BLaER1 (cell line): ENCODE measurements at regions not wholly inside any gene's neighbourhood (a gene's known extent, or its start where the extent isn't known, plus 50 kb on each side); places are given as distances from the start of the nearest gene placed in this dataset.

ENCODE experiments used
- H3K27ac ChIP-seq: shearing (Covaris generic); formaldehyde crosslinking; 2 replicates; pipeline ENCODE4 v1.8.1; 2022
- H3K27me3 ChIP-seq: shearing (Covaris generic); formaldehyde crosslinking; 2 replicates; pipeline ENCODE4 v1.8.1; 2022
- H3K36me3 ChIP-seq: shearing (Covaris generic); formaldehyde crosslinking; 2 replicates; pipeline ENCODE4 v1.8.1; 2022
- H3K4me1 ChIP-seq: shearing (Covaris generic); formaldehyde crosslinking; 2 replicates; pipeline ENCODE4 v1.8.1; 2022
- H3K4me2 ChIP-seq: shearing (Covaris generic); formaldehyde crosslinking; 2 replicates; pipeline ENCODE4 v1.8.1; 2022
- H3K4me3 ChIP-seq: shearing (Covaris generic); formaldehyde crosslinking; 2 replicates; pipeline ENCODE4 v1.8.1; 2022
- H3K9ac ChIP-seq: shearing (Covaris generic); formaldehyde crosslinking; 2 replicates; pipeline ENCODE4 v1.8.1; 2022
- H3K9me3 ChIP-seq: shearing (Covaris generic); formaldehyde crosslinking; 2 replicates; pipeline ENCODE4 v1.8.1; 2022
- H4K20me1 ChIP-seq: shearing (Covaris generic); formaldehyde crosslinking; 2 replicates; pipeline ENCODE4 v1.8.1; 2022
- Cebpa-rat ChIP-seq: shearing (Covaris generic); IDR thresholded peaks from 2 replicates; pipeline ENCODE4 v1.8.1; 2022

DNA sequence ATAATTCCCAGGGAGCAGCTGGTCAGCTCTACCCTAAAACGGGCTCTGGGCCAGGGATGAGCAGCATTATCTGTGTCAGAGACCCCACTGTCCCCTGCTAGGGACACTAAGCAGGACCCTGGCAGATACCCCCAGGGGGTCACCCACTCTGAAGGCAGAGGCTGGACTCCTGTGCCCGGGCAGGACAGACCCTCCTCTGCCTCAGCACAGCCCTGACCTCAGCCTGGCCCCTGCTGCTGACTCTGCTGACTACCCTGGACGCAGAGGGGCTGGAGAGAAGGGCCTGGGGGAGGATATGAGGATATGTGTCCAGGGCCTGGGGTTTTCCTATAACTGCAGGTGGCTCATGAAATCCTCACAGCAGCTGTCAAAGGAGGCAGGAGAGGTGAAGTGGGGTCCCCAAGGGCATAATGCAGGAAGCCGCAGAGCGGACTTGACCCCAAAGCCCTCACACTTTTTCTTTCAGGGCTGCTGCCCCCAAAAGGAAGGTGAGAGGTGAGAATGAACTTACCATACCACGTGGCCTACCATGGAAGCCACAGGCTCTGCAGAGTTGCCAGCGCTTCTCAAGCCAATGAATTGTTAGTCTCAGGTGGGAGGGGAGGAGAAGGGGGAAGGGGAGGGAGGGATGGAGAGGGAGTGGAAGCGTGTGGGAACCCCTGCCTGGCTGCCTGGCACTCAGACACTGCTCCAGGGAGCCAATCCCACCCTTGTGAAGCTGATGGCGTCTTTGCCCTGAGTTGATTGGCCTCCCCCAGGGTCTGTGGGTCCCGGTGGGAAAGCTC lies 76.7 kb upstream of the WNT11 start:
- Histone ChIP-seq H3K27me3 (no peaks in the 10 kb centered on the region), H3K4me2 (peak overlapping the region; percentile 74), H3K36me3 (no peaks in the 10 kb centered on the region), H4K20me1 (no peaks in the 10 kb centered on the region), H3K27ac (peak overlapping the region; percentile 36; the same call in 1 of the 2 replicates), H3K9me3 (no peaks in the 10 kb centered on the region), H3K4me3 (no peak overlapping the region), H3K9ac (no peak overlapping the region; the same call in 1 of the 2 replicates), H3K4me1 (peaks cover 96% of the 10 kb centered on the region)
- no peak for TF ChIP-seq Cebpa-rat

DNA sequence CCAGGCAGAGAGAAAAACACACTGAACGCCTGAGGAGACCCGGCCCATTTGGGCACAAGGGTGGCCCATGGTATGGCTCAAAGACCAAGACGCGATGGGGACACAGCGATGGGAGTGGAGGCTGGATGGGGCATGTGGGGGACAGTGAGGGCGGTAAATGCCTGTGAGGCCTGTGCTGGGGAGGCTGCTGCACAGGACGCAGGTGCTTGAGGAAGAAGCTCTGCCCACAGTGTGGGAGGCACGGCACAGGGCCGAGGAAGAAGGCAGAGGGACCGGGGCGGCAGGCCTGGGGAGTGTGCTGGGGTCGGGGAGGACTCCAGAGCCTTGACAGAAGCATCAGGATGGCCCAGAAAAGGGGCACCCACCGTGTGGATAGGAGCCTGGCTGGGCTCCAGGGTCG lies 75.9 kb upstream of the WNT11 start:
- no peaks in the 10 kb centered on the region for H4K20me1 ChIP-seq
- no peaks in the 10 kb centered on the region for H3K27me3 ChIP-seq
- no peak overlapping the region for H3K4me3 ChIP-seq
- H3K4me1 ChIP-seq, result peaks cover 96% of the 10 kb centered on the region
- peak overlapping the region; percentile 74 for H3K4me2 ChIP-seq
- TF ChIP-seq Cebpa-rat, result no peak
- H3K9ac ChIP-seq, result peak overlapping the region; percentile 29; the same call in 1 of the 2 replicates
- H3K36me3 ChIP-seq, result no peaks in the 10 kb centered on the region
- H3K9me3 ChIP-seq, result no peaks in the 10 kb centered on the region
- peak overlapping the region; percentile 45; the same call in 1 of the 2 replicates for H3K27ac ChIP-seq

DNA sequence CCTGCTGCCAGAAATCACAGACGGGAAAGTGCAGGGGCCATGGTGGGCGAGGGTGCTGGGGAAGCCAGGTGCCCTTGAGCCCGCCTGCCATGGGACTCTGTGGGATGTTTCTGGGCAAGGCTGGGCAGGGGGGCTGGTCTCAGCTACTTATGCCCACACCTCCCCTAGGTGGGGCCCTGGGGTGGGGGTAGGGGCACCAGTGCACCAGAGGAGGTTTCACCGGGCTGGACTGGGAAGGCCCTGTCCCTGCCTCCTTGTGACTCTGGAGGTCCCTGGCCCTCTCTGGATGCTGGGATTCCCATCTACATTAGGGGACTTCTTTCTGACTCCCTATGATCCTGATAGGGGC lies 75.2 kb upstream of the WNT11 start:
- H3K4me1 ChIP-seq, result peaks cover 96% of the 10 kb centered on the region
- H3K27me3 ChIP-seq, result no peaks in the 10 kb centered on the region
- H3K9ac ChIP-seq, result 0 out of 2 replicates have a peak overlapping the region, but pooled peaks have one; percentile 29
- H3K9me3 ChIP-seq, result no peaks in the 10 kb centered on the region
- peak overlapping the region; percentile 74 for H3K4me2 ChIP-seq
- H3K4me3 ChIP-seq, result no peak overlapping the region
- no peaks in the 10 kb centered on the region for H4K20me1 ChIP-seq
- no peak for TF ChIP-seq Cebpa-rat
- H3K27ac ChIP-seq, result 0 out of 2 replicates have a peak overlapping the region, but pooled peaks have one; percentile 45
- no peaks in the 10 kb centered on the region for H3K36me3 ChIP-seq

- Histone ChIP-seq H3K27ac (0 out of 2 replicates have a peak overlapping the region, but pooled peaks have one; percentile 45), H3K4me1 (peaks cover 96% of the 10 kb centered on the region), H3K9me3 (no peaks in the 10 kb centered on the region), H3K27me3 (no peaks in the 10 kb centered on the region), H3K36me3 (no peaks in the 10 kb centered on the region), H3K4me2 (peak overlapping the region; percentile 74), H3K4me3 (no peak overlapping the region), H4K20me1 (no peaks in the 10 kb centered on the region), H3K9ac (no peak overlapping the region)
- no peak for TF ChIP-seq Cebpa-rat
These were observed 74.7 kb upstream of the WNT11 start for GRCh38 chr11:76280882-76281557.

DNA sequence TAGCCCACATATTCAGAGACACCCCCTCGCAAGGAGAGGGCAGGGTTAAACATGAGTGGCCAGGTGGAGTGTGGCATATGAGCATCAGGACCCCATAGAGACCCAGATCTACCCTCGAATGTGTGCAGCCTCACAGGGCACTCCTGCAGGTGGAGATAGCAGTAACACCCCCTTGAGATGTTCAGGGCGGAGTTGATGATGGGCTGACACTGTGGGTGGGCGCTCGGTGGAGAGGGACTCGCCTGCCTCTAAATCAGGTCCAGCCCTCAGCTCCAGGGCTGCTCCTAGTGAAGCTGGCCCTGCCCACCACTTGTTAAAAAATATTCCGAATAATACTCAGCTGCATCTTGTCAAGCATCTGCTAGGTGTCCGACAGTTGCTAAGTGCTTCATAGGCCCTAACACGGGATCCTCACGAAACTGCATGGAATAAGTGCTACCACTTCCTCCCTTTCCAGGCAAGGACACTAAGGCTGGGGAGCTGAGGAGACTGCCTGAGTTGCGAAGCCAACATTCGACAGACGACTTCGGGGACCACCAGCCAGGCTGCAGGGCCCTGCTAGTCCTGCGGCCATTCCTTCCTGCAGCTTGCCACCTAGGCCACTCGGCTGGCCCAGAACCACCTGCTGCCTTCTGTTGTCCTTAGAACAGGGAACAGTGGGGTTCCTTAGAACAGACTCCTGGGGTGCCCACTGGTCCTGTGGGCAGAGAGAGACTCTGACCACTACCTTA lies 74.0 kb upstream of the WNT11 start:
- peaks cover 1% of the 10 kb centered on the region; the same call in 1 of the 2 replicates for H3K9me3 ChIP-seq
- H3K4me2 ChIP-seq, result 0 out of 2 replicates have a peak overlapping the region, but pooled peaks have one; percentile 74

DNA sequence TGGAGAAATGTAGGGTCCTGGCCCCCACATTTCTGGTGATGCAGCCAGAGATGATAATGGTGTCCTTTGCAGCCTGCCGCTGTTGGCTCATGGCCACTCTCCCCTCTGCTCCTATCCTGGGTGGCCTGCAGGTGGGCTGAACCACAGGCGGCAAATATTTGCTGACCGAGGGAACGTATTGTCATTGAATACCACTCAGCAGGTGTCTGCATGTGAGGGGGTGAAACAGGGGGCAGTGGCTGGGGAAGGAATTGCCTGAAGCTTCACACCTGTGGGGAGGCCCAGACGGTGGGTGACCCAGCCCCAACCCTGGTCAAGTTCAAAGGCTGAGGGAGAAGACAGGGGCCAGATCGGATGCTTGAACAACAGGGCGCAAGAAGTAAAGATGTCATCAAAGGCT lies 73.3 kb upstream of the WNT11 start:
- no peak overlapping the region for H3K4me2 ChIP-seq
- H3K9me3 ChIP-seq, result peaks cover 8% of the 10 kb centered on the region
- no peak overlapping the region for H3K9ac ChIP-seq
- no peak overlapping the region for H3K27ac ChIP-seq
- H3K36me3 ChIP-seq, result no peaks in the 10 kb centered on the region
- H3K4me1 ChIP-seq, result peaks cover 87% of the 10 kb centered on the region
- no peaks in the 10 kb centered on the region for H3K27me3 ChIP-seq
- no peaks in the 10 kb centered on the region for H4K20me1 ChIP-seq
- TF ChIP-seq Cebpa-rat, result no peak
- no peak overlapping the region for H3K4me3 ChIP-seq

More for the DNA sequence above, 74.0 kb upstream of the WNT11 start:
- no peak for TF ChIP-seq Cebpa-rat
- Histone ChIP-seq H3K4me3 (no peak overlapping the region), H3K27me3 (no peaks in the 10 kb centered on the region), H3K36me3 (no peaks in the 10 kb centered on the region), H3K4me1 (peaks cover 94% of the 10 kb centered on the region), H3K9ac (no peak overlapping the region), H4K20me1 (no peaks in the 10 kb centered on the region), H3K27ac (no peak overlapping the region)

- Histone ChIP-seq H3K27me3 (no peaks in the 10 kb centered on the region), H3K36me3 (no peaks in the 10 kb centered on the region), H4K20me1 (no peaks in the 10 kb centered on the region), H3K9ac (no peak overlapping the region), H3K9me3 (peaks cover 14% of the 10 kb centered on the region), H3K4me1 (peaks cover 81% of the 10 kb centered on the region), H3K27ac (no peak overlapping the region), H3K4me2 (no peak overlapping the region), H3K4me3 (no peak overlapping the region)
- TF ChIP-seq Cebpa-rat, result no peak
These were observed 72.7 kb upstream of the WNT11 start for GRCh38 chr11:76279038-76279437.

- TF ChIP-seq Cebpa-rat, result no peak
- no peak overlapping the region for H3K9ac ChIP-seq
- H4K20me1 ChIP-seq, result no peaks in the 10 kb centered on the region
- H3K36me3 ChIP-seq, result no peaks in the 10 kb centered on the region
- no peak overlapping the region for H3K27ac ChIP-seq
- H3K4me3 ChIP-seq, result no peak overlapping the region
- no peaks in the 10 kb centered on the region for H3K27me3 ChIP-seq
- peaks cover 76% of the 10 kb centered on the region for H3K4me1 ChIP-seq
- peaks cover 17% of the 10 kb centered on the region for H3K9me3 ChIP-seq
- H3K4me2 ChIP-seq, result peak overlapping the region; percentile 82
These were observed 72.2 kb upstream of the WNT11 start for GRCh38 chr11:76278526-76278925.

DNA sequence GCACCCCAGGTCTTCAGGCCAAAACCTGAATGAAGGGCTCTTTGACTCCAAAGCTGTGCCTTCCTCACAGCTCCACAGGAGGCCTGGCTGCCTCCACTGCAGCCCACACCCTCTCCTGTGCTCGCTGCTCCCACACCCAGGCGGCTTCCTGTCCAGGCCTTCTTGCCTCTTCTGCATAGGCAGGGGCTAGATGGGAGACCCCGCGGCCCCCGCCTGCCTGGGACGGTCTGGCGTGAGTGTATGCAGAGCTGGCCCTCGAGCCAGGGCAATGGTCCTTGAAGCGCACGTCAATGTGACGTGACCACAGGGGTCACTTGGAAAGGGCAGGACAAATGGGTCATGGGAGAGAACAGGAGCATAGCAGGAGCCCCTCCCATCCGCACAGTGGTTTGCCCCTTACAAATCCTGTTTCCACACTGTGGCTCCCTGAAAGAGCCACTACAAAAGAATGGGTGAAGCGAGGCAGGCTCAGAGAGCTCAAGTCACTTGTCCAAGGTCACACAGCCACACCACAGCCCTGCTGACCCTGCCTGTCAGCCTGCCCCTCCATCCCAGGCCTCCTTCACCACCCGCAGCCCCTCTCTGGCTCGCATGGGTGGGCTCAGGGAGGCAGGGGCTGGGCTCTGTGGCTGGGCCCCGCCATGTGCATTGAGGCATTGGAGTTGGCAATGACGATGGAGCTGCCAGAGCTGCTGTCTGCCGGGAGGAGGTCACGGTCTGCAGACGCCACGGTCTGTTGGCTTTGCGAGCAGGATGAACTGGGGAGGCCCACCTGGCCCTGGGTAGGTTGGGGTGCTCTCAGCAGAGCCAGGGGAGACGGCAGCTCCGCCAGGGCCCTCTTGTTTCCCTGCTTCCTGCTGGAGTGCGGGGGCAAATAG lies 71.2 kb upstream of the WNT11 start:
- peak overlapping the region; percentile 82 for H3K4me2 ChIP-seq
- H4K20me1 ChIP-seq, result no peaks in the 10 kb centered on the region
- H3K9me3 ChIP-seq, result peaks cover 17% of the 10 kb centered on the region
- H3K27ac ChIP-seq, result 0 out of 2 replicates have a peak overlapping the region, but pooled peaks have one; percentile 8
- H3K4me3 ChIP-seq, result no peak overlapping the region
- no peaks in the 10 kb centered on the region for H3K36me3 ChIP-seq
- no peak overlapping the region for H3K9ac ChIP-seq
- TF ChIP-seq Cebpa-rat, result no peak
- H3K4me1 ChIP-seq, result peaks cover 66% of the 10 kb centered on the region
- no peaks in the 10 kb centered on the region for H3K27me3 ChIP-seq
